GM23338 (cell line): ENCODE measurements at regions not wholly inside any gene's neighbourhood (a gene's known extent, or its start where the extent isn't known, plus 50 kb on each side); places are given as distances from the start of the nearest gene placed in this dataset.

Experiments used
- ATAC-seq: fragments of 200-7000 bp; cut with Tn5 transposase; 3 replicates; pipeline ENCODE4 v1.9.1; 2020
- DNase-seq: peaks from one replicate; pipeline ENCODE4 v3.0.0-alpha.2; 2015; ENCODE audit warnings: low spot score
- H2AFZ ChIP-seq: fragments of 200-600 bp; sonication (generic); 2 replicates; pipeline ENCODE4 v1.8.0; 2016; ENCODE audit warnings: antibody characterized with exemption, mild to moderate bottlenecking, moderate library complexity
- H3F3A ChIP-seq: fragments of 200-600 bp; sonication (generic); replicated peaks from 2 replicates; pipeline ENCODE4 v1.8.0; 2017; ENCODE audit warnings: antibody characterized with exemption, mixed run types, low read depth
- H3K27ac ChIP-seq: fragments of 200-600 bp; sonication (generic); 2 replicates; pipeline ENCODE4 v1.6.1; 2016; ENCODE audit warnings: low read depth
- H3K27me3 ChIP-seq: fragments of 200-600 bp; sonication (generic); 2 replicates; pipeline ENCODE4 v1.8.0; 2016; ENCODE audit warnings: mild to moderate bottlenecking, mixed run types, moderate library complexity; ENCODE audit not compliant: insufficient read depth
- H3K36me3 ChIP-seq: fragments of 200-600 bp; sonication (generic); 2 replicates; pipeline ENCODE4 v1.8.0; 2016; ENCODE audit warnings: mild to moderate bottlenecking; ENCODE audit not compliant: insufficient read depth
- H3K4me1 ChIP-seq: fragments of 200-600 bp; sonication (generic); 2 replicates; pipeline ENCODE4 v1.8.0; 2016; ENCODE audit warnings: mild to moderate bottlenecking, moderate library complexity; ENCODE audit not compliant: insufficient read depth
- H3K4me2 ChIP-seq: fragments of 200-600 bp; sonication (generic); 2 replicates; pipeline ENCODE4 v1.7.1; 2017; ENCODE audit warnings: mixed run types
- H3K4me3 ChIP-seq: fragments of 200-600 bp; sonication (generic); 2 replicates; pipeline ENCODE4 v1.6.1; 2016; ENCODE audit warnings: mixed run types
- H3K79me2 ChIP-seq: fragments of 200-600 bp; sonication (generic); replicated peaks from 2 replicates; pipeline ENCODE4 v1.8.0; 2017; ENCODE audit warnings: mild to moderate bottlenecking; ENCODE audit not compliant: insufficient read depth
- H3K9me2 ChIP-seq: fragments of 200-600 bp; sonication (generic); 2 replicates; pipeline ENCODE4 v1.8.0; 2017; ENCODE audit not compliant: insufficient read depth
- H4K20me1 ChIP-seq: fragments of 200-600 bp; sonication (generic); replicated peaks from 2 replicates; pipeline ENCODE4 v1.8.0; 2017; ENCODE audit warnings: mild to moderate bottlenecking; ENCODE audit not compliant: insufficient read depth
- H3K27ac Mint-ChIP-seq: 2 replicates; pipeline ENCODE4 v1.8.0; 2020; ENCODE audit warnings: inconsistent platforms, mild to moderate bottlenecking, moderate library complexity, mixed read lengths
- H3K27me3 Mint-ChIP-seq: 3 replicates; pipeline ENCODE4 v1.8.0; 2022; ENCODE audit warnings: low read depth, mild to moderate bottlenecking, moderate library complexity, mixed read lengths, inconsistent platforms; ENCODE audit not compliant: insufficient read depth, poor library complexity
- H3K36me3 Mint-ChIP-seq: 3 replicates; pipeline ENCODE4 v1.8.0; 2021; ENCODE audit warnings: low read depth, mild to moderate bottlenecking, inconsistent platforms, moderate library complexity, mixed read lengths
- H3K4me1 Mint-ChIP-seq: 3 replicates; pipeline ENCODE4 v1.8.0; 2020; ENCODE audit warnings: mild to moderate bottlenecking, inconsistent platforms, mixed read lengths
- H3K4me3 Mint-ChIP-seq: 3 replicates; pipeline ENCODE4 v1.8.0; 2021; ENCODE audit warnings: moderate library complexity, mild to moderate bottlenecking, inconsistent platforms, mixed read lengths
- H3K9me3 Mint-ChIP-seq: 3 replicates; pipeline ENCODE4 v1.8.0; 2020; ENCODE audit warnings: moderate library complexity, mild to moderate bottlenecking, inconsistent platforms, mixed read lengths
- EZH2 ChIP-seq: fragments of 200-600 bp; sonication (generic); IDR thresholded peaks from one replicate; pipeline ENCODE4 v1.8.0; 2017; ENCODE audit warnings: antibody characterized with exemption, mild to moderate bottlenecking, low read depth; ENCODE audit not compliant: unreplicated experiment
- JUNB ChIP-seq: IDR thresholded peaks from one replicate; pipeline ENCODE4 v1.6.1; 2016; ENCODE audit warnings: antibody characterized with exemption; ENCODE audit not compliant: unreplicated experiment
- STAT1 ChIP-seq: IDR thresholded peaks from one replicate; pipeline ENCODE4 v1.6.1; 2016; ENCODE audit warnings: antibody characterized with exemption; ENCODE audit not compliant: unreplicated experiment
- TF ChIP-seq, protein P1 (sequence below): fragments of 250-450 bp; sonication (Bioruptor Pico); IDR thresholded peaks from 2 replicates; pipeline ENCODE4 v1.5.0; 2020; ENCODE audit warnings: mild to moderate bottlenecking, moderate library complexity
- TF ChIP-seq, protein P2 (sequence below), 2 experiments: fragments of 200-600 bp in 1 of 2; sonication (generic) in 1 of 2; conservative IDR thresholded peaks; 2 replicates each; pipeline versions ENCODE4 v1.5.1 to v1.6.1; 2016 to 2017; ENCODE audit warnings: antibody characterized with exemption in 2 of 2, low read depth in 2 of 2, mild to moderate bottlenecking in 2 of 2, moderate library complexity in 1 of 2
- TF ChIP-seq, protein P3 (sequence below): IDR thresholded peaks from 2 replicates; pipeline ENCODE4 v1.6.1; 2016; ENCODE audit warnings: antibody characterized with exemption

DNA sequence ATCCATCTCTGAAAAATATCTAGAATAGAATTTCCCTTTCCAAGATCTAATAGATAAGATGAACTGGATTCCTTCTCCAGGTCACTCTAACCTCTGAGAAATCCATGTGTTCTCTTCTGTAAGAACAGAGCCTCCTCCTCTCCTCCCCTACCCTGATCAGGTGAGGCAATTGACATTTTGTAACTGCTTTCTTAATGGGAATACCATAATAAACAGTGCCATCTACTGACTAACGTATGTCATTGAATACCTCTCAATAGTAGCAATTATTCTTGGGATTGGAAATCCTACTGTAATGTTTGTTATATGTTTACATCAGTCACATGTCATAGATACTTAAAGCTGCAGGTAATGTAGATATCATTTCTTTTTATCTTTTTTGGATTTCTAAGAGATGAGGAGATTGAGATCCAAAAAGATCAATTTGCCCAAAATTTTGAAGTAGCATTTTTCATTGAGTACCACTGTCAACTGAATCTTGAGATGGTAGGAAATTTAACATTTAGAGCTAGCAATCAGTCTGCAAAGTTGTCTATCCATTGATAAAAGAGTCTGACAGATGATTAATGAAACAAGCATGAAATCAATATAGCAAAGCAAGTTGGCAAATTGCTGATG, 365.8 kb upstream of the HSF2 start:
- H3K27me3 ChIP-seq = no peaks in the 10 kb centered on the region
- H2AFZ ChIP-seq = no peak overlapping the region
- H3K27ac Mint-ChIP-seq = no peak overlapping the region
- H3K4me3 Mint-ChIP-seq = no peak overlapping the region
- TF ChIP-seq, protein P1, sequence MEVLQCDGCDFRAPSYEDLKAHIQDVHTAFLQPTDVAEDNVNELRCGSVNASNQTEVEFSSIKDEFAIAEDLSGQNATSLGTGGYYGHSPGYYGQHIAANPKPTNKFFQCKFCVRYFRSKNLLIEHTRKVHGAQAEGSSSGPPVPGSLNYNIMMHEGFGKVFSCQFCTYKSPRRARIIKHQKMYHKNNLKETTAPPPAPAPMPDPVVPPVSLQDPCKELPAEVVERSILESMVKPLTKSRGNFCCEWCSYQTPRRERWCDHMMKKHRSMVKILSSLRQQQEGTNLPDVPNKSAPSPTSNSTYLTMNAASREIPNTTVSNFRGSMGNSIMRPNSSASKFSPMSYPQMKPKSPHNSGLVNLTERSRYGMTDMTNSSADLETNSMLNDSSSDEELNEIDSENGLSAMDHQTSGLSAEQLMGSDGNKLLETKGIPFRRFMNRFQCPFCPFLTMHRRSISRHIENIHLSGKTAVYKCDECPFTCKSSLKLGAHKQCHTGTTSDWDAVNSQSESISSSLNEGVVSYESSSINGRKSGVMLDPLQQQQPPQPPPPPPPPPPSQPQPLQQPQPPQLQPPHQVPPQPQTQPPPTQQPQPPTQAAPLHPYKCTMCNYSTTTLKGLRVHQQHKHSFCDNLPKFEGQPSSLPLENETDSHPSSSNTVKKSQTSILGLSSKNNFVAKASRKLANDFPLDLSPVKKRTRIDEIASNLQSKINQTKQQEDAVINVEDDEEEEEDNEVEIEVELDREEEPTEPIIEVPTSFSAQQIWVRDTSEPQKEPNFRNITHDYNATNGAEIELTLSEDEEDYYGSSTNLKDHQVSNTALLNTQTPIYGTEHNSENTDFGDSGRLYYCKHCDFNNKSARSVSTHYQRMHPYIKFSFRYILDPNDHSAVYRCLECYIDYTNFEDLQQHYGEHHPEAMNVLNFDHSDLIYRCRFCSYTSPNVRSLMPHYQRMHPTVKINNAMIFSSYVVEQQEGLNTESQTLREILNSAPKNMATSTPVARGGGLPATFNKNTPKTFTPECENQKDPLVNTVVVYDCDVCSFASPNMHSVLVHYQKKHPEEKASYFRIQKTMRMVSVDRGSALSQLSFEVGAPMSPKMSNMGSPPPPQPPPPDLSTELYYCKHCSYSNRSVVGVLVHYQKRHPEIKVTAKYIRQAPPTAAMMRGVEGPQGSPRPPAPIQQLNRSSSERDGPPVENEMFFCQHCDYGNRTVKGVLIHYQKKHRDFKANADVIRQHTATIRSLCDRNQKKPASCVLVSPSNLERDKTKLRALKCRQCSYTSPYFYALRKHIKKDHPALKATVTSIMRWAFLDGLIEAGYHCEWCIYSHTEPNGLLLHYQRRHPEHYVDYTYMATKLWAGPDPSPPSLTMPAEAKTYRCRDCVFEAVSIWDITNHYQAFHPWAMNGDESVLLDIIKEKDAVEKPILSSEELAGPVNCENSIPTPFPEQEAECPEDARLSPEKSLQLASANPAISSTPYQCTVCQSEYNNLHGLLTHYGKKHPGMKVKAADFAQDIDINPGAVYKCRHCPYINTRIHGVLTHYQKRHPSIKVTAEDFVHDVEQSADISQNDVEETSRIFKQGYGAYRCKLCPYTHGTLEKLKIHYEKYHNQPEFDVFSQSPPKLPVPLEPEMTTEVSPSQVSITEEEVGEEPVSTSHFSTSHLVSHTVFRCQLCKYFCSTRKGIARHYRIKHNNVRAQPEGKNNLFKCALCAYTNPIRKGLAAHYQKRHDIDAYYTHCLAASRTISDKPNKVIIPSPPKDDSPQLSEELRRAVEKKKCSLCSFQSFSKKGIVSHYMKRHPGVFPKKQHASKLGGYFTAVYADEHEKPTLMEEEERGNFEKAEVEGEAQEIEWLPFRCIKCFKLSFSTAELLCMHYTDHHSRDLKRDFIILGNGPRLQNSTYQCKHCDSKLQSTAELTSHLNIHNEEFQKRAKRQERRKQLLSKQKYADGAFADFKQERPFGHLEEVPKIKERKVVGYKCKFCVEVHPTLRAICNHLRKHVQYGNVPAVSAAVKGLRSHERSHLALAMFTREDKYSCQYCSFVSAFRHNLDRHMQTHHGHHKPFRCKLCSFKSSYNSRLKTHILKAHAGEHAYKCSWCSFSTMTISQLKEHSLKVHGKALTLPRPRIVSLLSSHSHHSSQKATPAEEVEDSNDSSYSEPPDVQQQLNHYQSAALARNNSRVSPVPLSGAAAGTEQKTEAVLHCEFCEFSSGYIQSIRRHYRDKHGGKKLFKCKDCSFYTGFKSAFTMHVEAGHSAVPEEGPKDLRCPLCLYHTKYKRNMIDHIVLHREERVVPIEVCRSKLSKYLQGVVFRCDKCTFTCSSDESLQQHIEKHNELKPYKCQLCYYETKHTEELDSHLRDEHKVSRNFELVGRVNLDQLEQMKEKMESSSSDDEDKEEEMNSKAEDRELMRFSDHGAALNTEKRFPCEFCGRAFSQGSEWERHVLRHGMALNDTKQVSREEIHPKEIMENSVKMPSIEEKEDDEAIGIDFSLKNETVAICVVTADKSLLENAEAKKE = no peak
- TF ChIP-seq, protein P2, sequence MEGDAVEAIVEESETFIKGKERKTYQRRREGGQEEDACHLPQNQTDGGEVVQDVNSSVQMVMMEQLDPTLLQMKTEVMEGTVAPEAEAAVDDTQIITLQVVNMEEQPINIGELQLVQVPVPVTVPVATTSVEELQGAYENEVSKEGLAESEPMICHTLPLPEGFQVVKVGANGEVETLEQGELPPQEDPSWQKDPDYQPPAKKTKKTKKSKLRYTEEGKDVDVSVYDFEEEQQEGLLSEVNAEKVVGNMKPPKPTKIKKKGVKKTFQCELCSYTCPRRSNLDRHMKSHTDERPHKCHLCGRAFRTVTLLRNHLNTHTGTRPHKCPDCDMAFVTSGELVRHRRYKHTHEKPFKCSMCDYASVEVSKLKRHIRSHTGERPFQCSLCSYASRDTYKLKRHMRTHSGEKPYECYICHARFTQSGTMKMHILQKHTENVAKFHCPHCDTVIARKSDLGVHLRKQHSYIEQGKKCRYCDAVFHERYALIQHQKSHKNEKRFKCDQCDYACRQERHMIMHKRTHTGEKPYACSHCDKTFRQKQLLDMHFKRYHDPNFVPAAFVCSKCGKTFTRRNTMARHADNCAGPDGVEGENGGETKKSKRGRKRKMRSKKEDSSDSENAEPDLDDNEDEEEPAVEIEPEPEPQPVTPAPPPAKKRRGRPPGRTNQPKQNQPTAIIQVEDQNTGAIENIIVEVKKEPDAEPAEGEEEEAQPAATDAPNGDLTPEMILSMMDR (conservative IDR thresholded peaks at IDR 0.05; ENCODE audit: low read depth in 2 of 2) = peak; percentile 75 to 88
- H3K79me2 ChIP-seq = no peaks in the 10 kb centered on the region
- H3F3A ChIP-seq = no peaks in the 10 kb centered on the region
- no peak overlapping the region for H3K4me3 ChIP-seq
- no peak overlapping the region for H3K4me2 ChIP-seq
- H3K36me3 ChIP-seq = no peaks in the 10 kb centered on the region
- DNase-seq = peak; percentile 88
- H3K27ac ChIP-seq = no peak overlapping the region
- H3K4me1 Mint-ChIP-seq = peaks cover 8% of the 10 kb centered on the region; the same call in 2 of the 3 replicates
- peak; percentile 97 for ATAC-seq
- peaks cover 2% of the 10 kb centered on the region for H3K27me3 Mint-ChIP-seq
- H3K4me1 ChIP-seq = peaks cover 8% of the 10 kb centered on the region; the same call in 1 of the 2 replicates
- H3K9me2 ChIP-seq = no peaks in the 10 kb centered on the region
- H3K9me3 Mint-ChIP-seq = peaks cover 3% of the 10 kb centered on the region; the same call in 1 of the 3 replicates
- H3K36me3 Mint-ChIP-seq = peaks cover 8% of the 10 kb centered on the region; the same call in 2 of the 3 replicates
- H4K20me1 ChIP-seq = no peaks in the 10 kb centered on the region

DNA sequence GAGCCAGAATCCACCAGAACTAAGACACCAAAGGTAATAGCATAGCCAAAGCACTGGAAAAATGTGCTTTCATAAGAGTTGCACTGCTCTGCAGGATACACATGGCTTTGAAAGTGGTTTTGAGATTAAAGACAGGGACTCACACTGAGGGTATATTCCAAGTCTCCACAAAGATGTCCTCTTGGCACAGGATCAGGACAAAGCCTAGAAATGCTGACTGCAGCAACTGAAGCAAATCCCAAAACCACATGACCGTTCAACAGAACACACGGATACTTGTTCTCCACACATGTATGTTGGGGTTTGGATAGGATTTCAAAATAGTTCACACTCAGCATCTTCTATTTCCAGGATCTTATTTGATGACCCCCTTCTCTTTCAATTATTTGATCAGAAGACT, 364.3 kb upstream of the HSF2 start:
- no peaks in the 10 kb centered on the region for H4K20me1 ChIP-seq
- H3K4me1 Mint-ChIP-seq = peaks cover 8% of the 10 kb centered on the region; the same call in 2 of the 3 replicates
- no peak overlapping the region for H3K4me3 Mint-ChIP-seq
- H3K27ac ChIP-seq = no peak overlapping the region
- no peaks in the 10 kb centered on the region for H3K27me3 ChIP-seq
- peaks cover 2% of the 10 kb centered on the region for H3K27me3 Mint-ChIP-seq
- H3F3A ChIP-seq = no peaks in the 10 kb centered on the region
- no peaks in the 10 kb centered on the region for H3K36me3 ChIP-seq
- ATAC-seq = no peak
- peaks cover 3% of the 10 kb centered on the region; the same call in 1 of the 3 replicates for H3K9me3 Mint-ChIP-seq
- H3K79me2 ChIP-seq = no peaks in the 10 kb centered on the region
- no peak for DNase-seq
- H3K4me2 ChIP-seq = no peak overlapping the region
- H3K27ac Mint-ChIP-seq = no peak overlapping the region
- peaks cover 8% of the 10 kb centered on the region; the same call in 1 of the 2 replicates for H3K4me1 ChIP-seq
- H2AFZ ChIP-seq = peak overlapping the region; percentile 61; the same call in 1 of the 2 replicates
- peaks cover 8% of the 10 kb centered on the region; the same call in 2 of the 3 replicates for H3K36me3 Mint-ChIP-seq
- H3K9me2 ChIP-seq = no peaks in the 10 kb centered on the region
- H3K4me3 ChIP-seq = no peak overlapping the region
- TF ChIP-seq, protein P3, sequence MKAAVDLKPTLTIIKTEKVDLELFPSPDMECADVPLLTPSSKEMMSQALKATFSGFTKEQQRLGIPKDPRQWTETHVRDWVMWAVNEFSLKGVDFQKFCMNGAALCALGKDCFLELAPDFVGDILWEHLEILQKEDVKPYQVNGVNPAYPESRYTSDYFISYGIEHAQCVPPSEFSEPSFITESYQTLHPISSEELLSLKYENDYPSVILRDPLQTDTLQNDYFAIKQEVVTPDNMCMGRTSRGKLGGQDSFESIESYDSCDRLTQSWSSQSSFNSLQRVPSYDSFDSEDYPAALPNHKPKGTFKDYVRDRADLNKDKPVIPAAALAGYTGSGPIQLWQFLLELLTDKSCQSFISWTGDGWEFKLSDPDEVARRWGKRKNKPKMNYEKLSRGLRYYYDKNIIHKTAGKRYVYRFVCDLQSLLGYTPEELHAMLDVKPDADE = no peak
- TF ChIP-seq JUNB (no peak), EZH2 (no peak), STAT1 (no peak)
- TF ChIP-seq, protein P2 (conservative IDR thresholded peaks at IDR 0.05; ENCODE audit: low read depth in 2 of 2) = no peak
